GM21825 (cell line): ENCODE measurements at regions not wholly inside any gene's neighbourhood (a gene's known extent, or its start where the extent isn't known, plus 50 kb on each side); places are given as distances from the start of the nearest gene placed in this dataset.

Experiments used
- ATAC-seq: cut with Tn5 transposase; IDR thresholded peaks from one replicate; pipeline ENCODE4 v1.9.1; 2021; ENCODE audit warnings: mild to moderate bottlenecking, moderate library complexity; ENCODE audit not compliant: unreplicated experiment

- no peak for ATAC-seq
These were observed 171.8 kb upstream of the C1orf87 start for GRCh38 chr1:60245324-60245723.

- ATAC-seq: no peak
These were observed 171.3 kb upstream of the C1orf87 start for GRCh38 chr1:60244906-60245305.

- no peak for ATAC-seq
These were observed 161.7 kb upstream of the C1orf87 start for GRCh38 chr1:60235275-60235674.

- ATAC-seq: no peak
These were observed 161.2 kb upstream of the C1orf87 start for GRCh38 chr1:60234776-60235175.

GRCh38 chr1:60229821-60230220, 156.3 kb upstream of the C1orf87 start:
- no peak for ATAC-seq

- ATAC-seq: no peak
These were observed 154.5 kb upstream of the C1orf87 start for GRCh38 chr1:60228041-60228491.

GRCh38 chr1:60227601-60228000, 154.0 kb upstream of the C1orf87 start:
- ATAC-seq: no peak

GRCh38 chr1:60225486-60225885, 151.9 kb upstream of the C1orf87 start:
- no peak for ATAC-seq

- no peak for ATAC-seq
These were observed 151.0 kb upstream of the C1orf87 start for GRCh38 chr1:60224523-60224922.

GRCh38 chr1:60223158-60223557, 149.6 kb upstream of the C1orf87 start:
- ATAC-seq: no peak

GRCh38 chr1:60222360-60223115, 149.0 kb upstream of the C1orf87 start:
- no peak for ATAC-seq

- no peak for ATAC-seq
These were observed 139.7 kb upstream of the C1orf87 start for GRCh38 chr1:60213253-60213652.

GRCh38 chr1:60196026-60196425, 122.5 kb upstream of the C1orf87 start:
- no peak for ATAC-seq

- ATAC-seq: no peak
These were observed 112.1 kb upstream of the C1orf87 start for GRCh38 chr1:60185684-60186083.

- ATAC-seq: no peak
These were observed 111.0 kb upstream of the C1orf87 start for GRCh38 chr1:60184521-60184920.

GRCh38 chr1:60173729-60174505, 100.3 kb upstream of the C1orf87 start:
- no peak for ATAC-seq

GRCh38 chr1:60173006-60173405, 99.4 kb upstream of the C1orf87 start:
- no peak for ATAC-seq

GRCh38 chr1:60171801-60172200, 98.2 kb upstream of the C1orf87 start:
- ATAC-seq: no peak

- no peak for ATAC-seq
These were observed 97.1 kb upstream of the C1orf87 start for GRCh38 chr1:60170709-60171108.

- ATAC-seq: no peak
These were observed 95.6 kb upstream of the C1orf87 start for GRCh38 chr1:60169206-60169605.

GRCh38 chr1:60162936-60163335, 89.4 kb upstream of the C1orf87 start:
- no peak for ATAC-seq

- ATAC-seq: no peak
These were observed 86.6 kb upstream of the C1orf87 start for GRCh38 chr1:60160141-60160540.
